H1 (cell line): ENCODE measurements at regions not wholly inside any gene's neighbourhood (a gene's known extent, or its start where the extent isn't known, plus 50 kb on each side); places are given as distances from the start of the nearest gene placed in this dataset.

Source experiments
- CTCF ChIA-PET: fragments of 300-600 bp; sonication (Branson Sonifier 250); formaldehyde crosslinking; loops from one replicate; lab custom pipeline; 2021; ENCODE audit not compliant: partially characterized antibody; lab: Charles Lee
- POLR2A ChIA-PET: fragments of 300-600 bp; sonication (Branson Sonifier 250); formaldehyde crosslinking; loops from one replicate; lab custom pipeline; 2021; ENCODE audit warnings: inconsistent platforms; ENCODE audit not compliant: partially characterized antibody; lab: Charles Lee
- DNase-seq, 2 experiments: peaks; one replicate each; pipeline versions ENCODE4 v3.0.0 to v3.0.0-alpha.2; 2010 to 2022; ENCODE audit warnings: low spot score in 2 of 2, low read depth in 1 of 2, mixed read lengths in 1 of 2
- FAIRE-seq: peaks from 2 replicates; lab custom pipeline; 2011; peaks lifted over from hg19 to GRCh38; lab: Jason Lieb, UNC
- H2AFZ ChIP-seq: 2 replicates; pipeline ENCODE4 v1.8.1; 2012; ENCODE audit warnings: low read length, inconsistent platforms
- H2AK5ac ChIP-seq: 2 replicates; pipeline ENCODE4 v1.6.1; 2013; ENCODE audit warnings: low read depth, low read length
- H2BK120ac ChIP-seq: replicated peaks from 2 replicates; pipeline ENCODE3; 2013; ENCODE audit warnings: low read depth, low read length, inconsistent platforms
- H2BK12ac ChIP-seq: 2 replicates; pipeline ENCODE4 v1.6.1; 2013; ENCODE audit warnings: low read depth, low read length
- H2BK15ac ChIP-seq: 2 replicates; pipeline ENCODE4 v1.6.1; 2013; ENCODE audit warnings: low read length
- H2BK20ac ChIP-seq: 2 replicates; pipeline ENCODE4 v1.6.1; 2013; ENCODE audit warnings: low read length
- H2BK5ac ChIP-seq: 2 replicates; pipeline ENCODE4 v1.6.1; 2013; ENCODE audit warnings: low read depth, low read length
- H3K14ac ChIP-seq: 2 replicates; pipeline ENCODE4 v1.6.1; 2013; ENCODE audit warnings: inconsistent platforms; ENCODE audit not compliant: insufficient read length
- H3K18ac ChIP-seq: 2 replicates; pipeline ENCODE4 v1.6.1; 2013; ENCODE audit warnings: low read length; ENCODE audit errors: extremely low read depth
- H3K23ac ChIP-seq: 2 replicates; pipeline ENCODE4 v1.6.1; 2013; ENCODE audit warnings: inconsistent platforms; ENCODE audit not compliant: insufficient read length
- H3K23me2 ChIP-seq: 2 replicates; pipeline ENCODE4 v1.6.1; 2013; ENCODE audit warnings: low read depth, low read length
- H3K27ac ChIP-seq: 2 replicates; pipeline ENCODE4 v1.6.1; 2011; ENCODE audit warnings: low read depth, low read length, inconsistent platforms
- H3K27me3 ChIP-seq, 4 experiments: replicated peaks in 1 of 4; 1 replicate in 1 of 4; 2 replicates in 3 of 4; pipeline versions ENCODE4 v1.6.1 to v1.8.1; 2011 to 2013; ENCODE audit warnings: low read length in 3 of 4, mild to moderate bottlenecking in 3 of 4, inconsistent platforms in 2 of 4, mixed read lengths in 2 of 4, moderate library complexity in 1 of 4; ENCODE audit not compliant: control insufficient read depth in 3 of 4, insufficient read depth in 3 of 4; ENCODE audit errors: extremely low read depth in 1 of 4
- H3K36me3 ChIP-seq, 4 experiments: 2 replicates each; pipeline versions ENCODE4 v1.6.1 to v1.8.1; 2011 to 2013; ENCODE audit warnings: mild to moderate bottlenecking in 4 of 4, low read length in 3 of 4, moderate library complexity in 2 of 4, control low read depth in 1 of 4, inconsistent platforms in 1 of 4; ENCODE audit not compliant: insufficient read depth in 4 of 4, control insufficient read depth in 2 of 4
- H3K4ac ChIP-seq: replicated peaks from 2 replicates; pipeline ENCODE3; 2013; ENCODE audit warnings: low read length, low read depth, mixed read lengths, inconsistent platforms; ENCODE audit not compliant: insufficient read length
- H3K4me1 ChIP-seq, 4 experiments: replicated peaks in 1 of 4; 1 replicate in 1 of 4; 2 replicates in 3 of 4; pipeline versions ENCODE4 v1.6.1 to v1.8.1; 2011 to 2013; ENCODE audit warnings: low read length in 3 of 4, inconsistent platforms in 2 of 4, mixed read lengths in 1 of 4; ENCODE audit not compliant: insufficient read depth in 4 of 4, control insufficient read depth in 3 of 4
- H3K4me2 ChIP-seq, 2 experiments: 2 replicates each; pipeline versions ENCODE4 v1.6.1 to v1.8.1; 2011 to 2013; ENCODE audit warnings: low read depth in 2 of 2, low read length in 2 of 2, control low read depth in 1 of 2, inconsistent platforms in 1 of 2, mild to moderate bottlenecking in 1 of 2; ENCODE audit not compliant: insufficient read depth in 1 of 2
- H3K4me3 ChIP-seq, 4 experiments: fragments of 200-600, 300-600 bp in 1 of 4; sonication (generic), shearing (Covaris generic), sonication (Bioruptor Twin) in 1 of 4; 2 replicates each; pipeline versions ENCODE4 v1.5.1 to v1.8.1; 2011 to 2016; ENCODE audit warnings: low read length in 4 of 4, low read depth in 3 of 4, control low read depth in 2 of 4, inconsistent platforms in 2 of 4, mild to moderate bottlenecking in 2 of 4, mixed read lengths in 1 of 4, moderate library complexity in 1 of 4; ENCODE audit not compliant: insufficient read depth in 2 of 4; ENCODE audit errors: extremely low read depth in 1 of 4
- H3K56ac ChIP-seq: replicated peaks from 2 replicates; pipeline ENCODE3; 2013; ENCODE audit warnings: low read depth, mild to moderate bottlenecking, mixed read lengths, low read length, inconsistent platforms; ENCODE audit not compliant: insufficient read length
- H3K79me1 ChIP-seq: 2 replicates; pipeline ENCODE4 v1.6.1; 2013; ENCODE audit warnings: low read depth, low read length, control low read depth
- H3K79me2 ChIP-seq, 2 experiments: 2 replicates each; pipeline versions ENCODE4 v1.6.1 to v1.8.1; 2012 to 2013; ENCODE audit warnings: low read length in 2 of 2, mild to moderate bottlenecking in 2 of 2, inconsistent platforms in 1 of 2; ENCODE audit not compliant: insufficient read depth in 2 of 2, control insufficient read depth in 1 of 2
- H3K9ac ChIP-seq, 4 experiments: replicated peaks in 1 of 4; 1 replicate in 1 of 4; 2 replicates in 3 of 4; pipeline versions ENCODE4 v1.6.1 to v1.8.1; 2011 to 2013; ENCODE audit warnings: low read depth in 3 of 4, low read length in 3 of 4, control low read depth in 2 of 4, mild to moderate bottlenecking in 2 of 4, moderate library complexity in 2 of 4, inconsistent platforms in 1 of 4; ENCODE audit errors: extremely low read depth in 1 of 4
- H3K9me3 ChIP-seq, 2 experiments: 2 replicates each; pipeline versions ENCODE4 v1.6.1 to v1.8.1; 2012 to 2013; ENCODE audit warnings: mild to moderate bottlenecking in 2 of 2, moderate library complexity in 2 of 2, control low read depth in 1 of 2, inconsistent platforms in 1 of 2, low read depth in 1 of 2, low read length in 1 of 2, mixed read lengths in 1 of 2; ENCODE audit not compliant: insufficient read depth in 2 of 2
- H4K20me1 ChIP-seq, 2 experiments: replicated peaks in 1 of 2; 2 replicates each; pipeline versions ENCODE3 to v1.8.1; 2011 to 2013; ENCODE audit warnings: inconsistent platforms in 2 of 2, low read length in 2 of 2, mild to moderate bottlenecking in 1 of 2; ENCODE audit not compliant: insufficient read depth in 2 of 2, control insufficient read depth in 1 of 2
- H4K5ac ChIP-seq: 2 replicates; pipeline ENCODE4 v1.6.1; 2013; ENCODE audit warnings: low read length, low read depth, mixed read lengths, inconsistent platforms; ENCODE audit not compliant: insufficient read length
- H4K8ac ChIP-seq: 2 replicates; pipeline ENCODE4 v1.8.0; 2013; ENCODE audit warnings: mild to moderate bottlenecking, moderate library complexity, low read length, inconsistent platforms; ENCODE audit not compliant: insufficient read depth; ENCODE audit errors: extremely low read depth
- H4K91ac ChIP-seq: replicated peaks from 2 replicates; pipeline ENCODE3; 2013; ENCODE audit warnings: low read length, mixed read lengths, inconsistent platforms; ENCODE audit not compliant: insufficient read length
- ASH2L ChIP-seq: fragments of 200-600, 300-600 bp; sonication (generic); IDR thresholded peaks from one replicate; pipeline ENCODE4 v1.7.1; 2017; ENCODE audit warnings: low read length
- CBX8 ChIP-seq: fragments of 300-800, 300-1000 bp; sonication (generic); IDR thresholded peaks from 2 replicates; pipeline ENCODE4 v1.7.1; 2016; ENCODE audit warnings: low read depth, low read length, borderline replicate concordance
- GABPA ChIP-seq: IDR thresholded peaks from 2 replicates; pipeline ENCODE4 v1.6.1; 2011; ENCODE audit warnings: mild to moderate bottlenecking, low read length, moderate library complexity, borderline replicate concordance; ENCODE audit not compliant: insufficient read depth
- KDM4A ChIP-seq: IDR thresholded peaks from one replicate; pipeline ENCODE4 v1.7.1; 2012; ENCODE audit warnings: low read depth, mild to moderate bottlenecking, moderate library complexity, low read length, inconsistent platforms; ENCODE audit not compliant: severe bottlenecking
- POLR2A ChIP-seq, 2 experiments: IDR thresholded peaks; 1 replicate in 1 of 2; 2 replicates in 1 of 2; pipeline ENCODE4 v1.6.1; 2011; ENCODE audit warnings: low read depth in 2 of 2, low read length in 2 of 2, mild to moderate bottlenecking in 2 of 2; ENCODE audit errors: control extremely low read depth in 1 of 2
- POLR2AphosphoS5 ChIP-seq: IDR thresholded peaks from 2 replicates; pipeline ENCODE4 v1.6.1; 2011; ENCODE audit warnings: low read depth, low read length
- POU5F1 ChIP-seq: IDR thresholded peaks from 2 replicates; pipeline ENCODE4 v1.6.1; 2011; ENCODE audit warnings: low read depth, mild to moderate bottlenecking, low read length, moderate library complexity
- SP1 ChIP-seq: IDR thresholded peaks from 2 replicates; pipeline ENCODE4 v1.6.1; 2011; ENCODE audit warnings: low read depth, low read length
- SP2 ChIP-seq: IDR thresholded peaks from 2 replicates; pipeline ENCODE4 v1.6.1; 2012; ENCODE audit warnings: mild to moderate bottlenecking, low read length, inconsistent platforms
- WGBS, 2 experiments: shearing (Covaris generic) in 1 of 2; methylation state at CpG; one replicate each; pipeline versions ENCODE4 v1.1.6 to v1.1.7; 2013 to 2015; ENCODE audit warnings: low lambda C conversion rate in 2 of 2, mixed read lengths in 2 of 2, inconsistent platforms in 1 of 2, low coverage in 1 of 2, missing lambda C conversion rate in 1 of 2; ENCODE audit not compliant: insufficient replicate concordance in 2 of 2, insufficient coverage in 1 of 2, insufficient read length in 1 of 2; ENCODE audit errors: extremely low coverage in 1 of 2, missing lambda C conversion rate in 1 of 2; 5-methylcytosine and 5-hydroxymethylcytosine counted together

- Histone ChIP-seq H2BK120ac (no peak overlapping the region), H2AFZ (no peak overlapping the region), H4K5ac (no peak overlapping the region), H2BK20ac (no peak overlapping the region), H3K4ac (no peak overlapping the region), H3K36me3 (no peaks in the 10 kb centered on the region), H3K18ac (no peak overlapping the region), H2BK12ac (no peak overlapping the region), H4K91ac (no peak overlapping the region), H4K8ac (no peak overlapping the region), H3K14ac (no peak overlapping the region), H3K4me1 (peaks cover 0 to 2% (median 0%) of the 10 kb centered on the region in 4 experiments; a peak in 1 of 7 replicates), H3K9ac (no peak overlapping the region), H3K27me3 (no peaks in the 10 kb centered on the region; a peak in 1 of 7 replicates), H2BK15ac (no peak overlapping the region), H3K4me3 (no peak overlapping the region), H3K4me2 (no peak overlapping the region), H4K20me1 (no peaks in the 10 kb centered on the region), H2BK5ac (no peak overlapping the region), H3K27ac (no peak overlapping the region), H3K9me3 (no peaks in the 10 kb centered on the region), H2AK5ac (no peak overlapping the region), H3K79me1 (no peaks in the 10 kb centered on the region), H3K23ac (no peak overlapping the region), H3K23me2 (no peaks in the 10 kb centered on the region), H3K79me2 (no peaks in the 10 kb centered on the region), H3K56ac (no peak overlapping the region)
- ChIA-PET CTCF (interaction anchor here (0.5 to 2.9 kb wide), 3 partner anchors 11 to 159 kb away, joined by 3 to 20 read pairs (median 3); no protein-coding TSS in a partner anchor), POLR2A (no interaction called here)
- FAIRE-seq (no peak), DNase-seq (no peak)
- no peak for TF ChIP-seq POLR2AphosphoS5
- TF ChIP-seq CBX8 = no peak
- no peak for TF ChIP-seq KDM4A
- TF ChIP-seq POLR2A (IDR thresholded peaks at IDR 0.05; ENCODE audit: control extremely low read depth in 1 of 2, low read depth in 2 of 2, low read length in 2 of 2) = no peak
- no peak for TF ChIP-seq POU5F1
- no peak for TF ChIP-seq ASH2L
- TF ChIP-seq SP2 = no peak
- no peak for TF ChIP-seq GABPA
- no peak for TF ChIP-seq SP1
- WGBS, 2 experiments = 91% methylated on average over 11 of the region's 11 CpGs; no CpG with 5 or more reads in 1 of the 2 experiments
Measured at GRCh38 chr15:75790631-75791336, 52.5 kb upstream of the UBE2Q2 start.
